Neural crest cell (in vitro differentiated cells): ENCODE measurements at regions not wholly inside any gene's neighbourhood (a gene's known extent, or its start where the extent isn't known, plus 50 kb on each side); places are given as distances from the start of the nearest gene placed in this dataset.

Experiments used
- DNase-seq: peaks from one replicate; pipeline ENCODE4 v3.0.0; 2021; ENCODE audit warnings: low read depth, mixed read lengths, low spot score
- H3K27ac Mint-ChIP-seq: one replicate; pipeline ENCODE4 v1.8.0; 2021; ENCODE audit warnings: mild to moderate bottlenecking, mixed read lengths; ENCODE audit not compliant: unreplicated experiment
- H3K27me3 Mint-ChIP-seq: 2 replicates; pipeline ENCODE4 v1.8.0; 2021; ENCODE audit warnings: low read depth, mild to moderate bottlenecking, mixed read lengths
- H3K36me3 Mint-ChIP-seq: 2 replicates; pipeline ENCODE4 v1.8.0; 2021; ENCODE audit warnings: low read depth, mild to moderate bottlenecking, mixed read lengths
- H3K4me1 Mint-ChIP-seq: 2 replicates; pipeline ENCODE4 v1.8.0; 2021; ENCODE audit warnings: mixed read lengths
- H3K4me3 Mint-ChIP-seq: one replicate; pipeline ENCODE4 v1.8.0; 2021; ENCODE audit warnings: mild to moderate bottlenecking, mixed read lengths
- H3K9me3 Mint-ChIP-seq: 2 replicates; pipeline ENCODE4 v1.8.0; 2021; ENCODE audit warnings: mixed read lengths
- CTCF ChIP-seq: fragments of 200-600 bp; sonication (generic); conservative IDR thresholded peaks from 2 replicates; pipeline ENCODE4 v1.5.0; 2021; ENCODE audit warnings: antibody characterized with exemption, mild to moderate bottlenecking

DNA sequence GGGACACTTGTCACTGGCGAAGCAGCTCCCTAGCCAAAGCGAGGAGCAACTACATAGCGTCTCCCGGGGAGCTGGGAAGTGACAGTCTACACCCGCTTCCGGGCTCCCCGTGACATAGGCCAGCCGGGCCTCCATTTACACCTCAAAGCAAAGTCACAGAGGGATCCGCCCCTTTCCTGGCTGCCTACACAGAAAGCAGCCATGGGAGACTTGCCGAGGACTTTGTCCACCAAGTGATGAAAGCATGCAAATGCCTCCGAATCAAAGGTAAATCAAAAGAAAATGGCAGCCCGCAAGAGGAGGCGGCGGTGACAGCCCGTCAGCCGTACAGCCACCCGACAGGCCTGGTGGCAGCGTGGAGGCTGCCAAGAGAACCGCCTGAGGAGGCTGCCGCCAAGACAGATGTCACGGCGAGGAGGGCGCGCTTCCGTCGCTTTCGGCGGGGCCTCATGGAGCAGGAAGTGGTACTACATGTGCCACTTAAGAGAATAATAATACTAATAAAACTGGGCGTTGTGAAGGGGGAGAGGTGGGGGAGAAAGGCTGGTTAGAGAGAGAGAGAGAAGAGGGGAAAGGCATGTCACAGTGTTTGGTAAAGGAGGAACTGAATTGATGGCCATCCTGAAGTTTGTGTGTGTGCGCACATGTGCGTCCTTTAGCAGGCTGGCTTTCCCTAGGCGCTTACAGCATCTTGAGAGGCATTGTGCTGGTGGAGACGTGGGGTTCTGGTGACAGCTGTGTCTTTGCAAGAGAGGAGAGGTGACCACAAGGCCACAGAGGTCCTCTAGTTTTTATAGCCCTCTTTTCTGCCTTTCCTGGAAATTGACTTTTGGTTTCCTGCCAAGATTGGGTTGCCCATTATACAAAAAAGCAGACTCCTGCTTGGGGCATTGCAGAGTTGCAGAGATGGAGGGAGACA, 661.7 kb downstream of the VRK1 start:
- peaks cover 3% of the 10 kb centered on the region for H3K36me3 Mint-ChIP-seq
- peak overlapping the region; percentile 92 for H3K27ac Mint-ChIP-seq
- H3K4me1 Mint-ChIP-seq, result peaks cover 19% of the 10 kb centered on the region
- no peak for TF ChIP-seq CTCF
- H3K27me3 Mint-ChIP-seq, result peaks cover 10% of the 10 kb centered on the region
- no peaks in the 10 kb centered on the region for H3K9me3 Mint-ChIP-seq
- H3K4me3 Mint-ChIP-seq, result peak overlapping the region; percentile 74
- peak; percentile 32 for DNase-seq

GRCh38 chr14:97462081-97462480, 664.9 kb downstream of the VRK1 start:
- Mint-ChIP-seq H3K9me3 (peaks cover 11% of the 10 kb centered on the region), H3K36me3 (peaks cover 3% of the 10 kb centered on the region), H3K27me3 (peaks cover 11% of the 10 kb centered on the region), H3K27ac (no peak overlapping the region), H3K4me1 (peaks cover 19% of the 10 kb centered on the region), H3K4me3 (no peak overlapping the region)
- TF ChIP-seq CTCF, result no peak
- DNase-seq, result no peak

DNA sequence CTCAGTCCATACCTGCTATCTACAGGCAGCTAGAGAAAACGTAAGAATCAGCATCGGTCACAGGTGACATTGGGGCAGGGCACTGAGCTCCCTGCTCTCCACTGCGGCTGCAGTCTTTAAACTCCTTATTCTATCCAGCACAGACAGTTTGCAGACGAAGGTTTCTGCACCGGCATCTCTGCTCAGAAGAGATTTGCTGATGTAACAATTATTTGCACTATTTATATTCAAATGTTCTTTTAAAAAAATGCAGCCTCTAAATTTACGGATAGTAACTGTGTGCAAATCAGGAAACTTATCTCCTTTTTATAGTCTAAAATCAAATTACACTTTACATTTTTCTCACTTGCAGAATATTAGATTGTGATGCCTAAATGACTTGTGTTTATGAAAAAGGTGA, 671.0 kb downstream of the VRK1 start:
- Mint-ChIP-seq H3K9me3 (peaks cover 11% of the 10 kb centered on the region), H3K27ac (no peak overlapping the region), H3K4me1 (no peaks in the 10 kb centered on the region), H3K4me3 (no peak overlapping the region), H3K27me3 (peaks cover 11% of the 10 kb centered on the region), H3K36me3 (no peaks in the 10 kb centered on the region)
- DNase-seq, result no peak
- no peak for TF ChIP-seq CTCF

DNA sequence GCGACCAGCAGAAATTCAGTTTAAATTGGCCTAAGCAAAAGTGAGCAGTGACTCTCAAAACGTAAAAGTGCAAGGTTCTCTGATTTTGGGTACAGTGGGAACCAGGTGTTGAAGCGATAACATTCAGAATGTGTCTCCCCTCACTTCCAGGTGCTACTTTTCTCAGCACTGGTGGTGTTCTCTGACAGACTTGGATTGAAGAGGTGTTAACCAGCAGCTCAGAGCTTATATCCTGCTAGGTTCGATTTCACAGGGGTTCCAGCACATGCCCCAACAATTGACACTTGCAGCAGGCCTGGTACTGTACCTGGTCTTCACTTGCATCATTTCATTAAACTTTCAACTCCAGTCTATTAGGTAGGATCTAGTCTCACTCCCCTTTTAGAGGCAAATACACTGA, 680.2 kb downstream of the VRK1 start:
- Mint-ChIP-seq H3K4me3 (no peak overlapping the region), H3K4me1 (no peaks in the 10 kb centered on the region), H3K27me3 (peaks cover 5% of the 10 kb centered on the region), H3K9me3 (no peaks in the 10 kb centered on the region), H3K36me3 (no peaks in the 10 kb centered on the region), H3K27ac (no peak overlapping the region)
- no peak for TF ChIP-seq CTCF
- no peak for DNase-seq

GRCh38 chr14:97485201-97485600, 688.0 kb downstream of the VRK1 start:
- H3K4me1 Mint-ChIP-seq, result peaks cover 3% of the 10 kb centered on the region
- H3K27ac Mint-ChIP-seq, result no peak overlapping the region
- H3K9me3 Mint-ChIP-seq, result no peaks in the 10 kb centered on the region
- no peak for DNase-seq
- H3K27me3 Mint-ChIP-seq, result no peaks in the 10 kb centered on the region
- H3K4me3 Mint-ChIP-seq, result no peak overlapping the region
- TF ChIP-seq CTCF, result no peak
- no peaks in the 10 kb centered on the region for H3K36me3 Mint-ChIP-seq
